ENCODE measurements at regions not wholly inside any gene's neighbourhood (a gene's known extent, or its start where the extent isn't known, plus 50 kb on each side); places are given as distances from the start of the nearest gene placed in this dataset.

GRCh38 chr4:185896817-185897488, 85.0 kb upstream of the SORBS2 start:
- no peak for TF ChIP-seq CTCF (IDR thresholded peaks at IDR 0.05)
- TF ChIP-seq POLR2AphosphoS5 (IDR thresholded peaks at IDR 0.05), result no peak
- TF ChIP-seq POLR2A (IDR thresholded peaks at IDR 0.05), result no peak
- H3K4me3 ChIP-seq, result no peak overlapping the region
- no peak overlapping the region for H3K27ac ChIP-seq
- H3K27me3 ChIP-seq, result no peaks in the 10 kb centered on the region
- intact Hi-C loops (cut with DNase I; ENCODE audit: low total_unique reads), result no loop called here
- no peaks in the 10 kb centered on the region for H3K4me1 ChIP-seq
- H3K9me3 ChIP-seq, result no peaks in the 10 kb centered on the region
- DNase-seq (ENCODE audit: low spot score in 2 of 2), result no peak
- no peaks in the 10 kb centered on the region for H3K36me3 ChIP-seq

GRCh38 chr4:185898413-185898812, 86.4 kb upstream of the SORBS2 start:
- Histone ChIP-seq H3K4me1 (no peaks in the 10 kb centered on the region), H3K36me3 (no peaks in the 10 kb centered on the region), H3K4me3 (no peak overlapping the region), H3K27me3 (no peaks in the 10 kb centered on the region), H3K27ac (no peak overlapping the region), H3K9me3 (no peaks in the 10 kb centered on the region)
- no peak for TF ChIP-seq CTCF (IDR thresholded peaks at IDR 0.05)
- TF ChIP-seq POLR2A (IDR thresholded peaks at IDR 0.05), result no peak
- no peak for TF ChIP-seq POLR2AphosphoS5 (IDR thresholded peaks at IDR 0.05)
- intact Hi-C loops (cut with DNase I; ENCODE audit: low total_unique reads), result no loop called here
- no peak for DNase-seq (ENCODE audit: low spot score in 2 of 2)

- no peak overlapping the region for H3K4me3 ChIP-seq
- no peaks in the 10 kb centered on the region for H3K36me3 ChIP-seq
- no peak for DNase-seq (ENCODE audit: low spot score in 2 of 2)
- no peaks in the 10 kb centered on the region for H3K9me3 ChIP-seq
- H3K27ac ChIP-seq, result no peak overlapping the region
- intact Hi-C loops (cut with DNase I; ENCODE audit: low total_unique reads), result no loop called here
- no peak for TF ChIP-seq POLR2A (IDR thresholded peaks at IDR 0.05)
- no peak for TF ChIP-seq POLR2AphosphoS5 (IDR thresholded peaks at IDR 0.05)
- no peak for TF ChIP-seq CTCF (IDR thresholded peaks at IDR 0.05)
- H3K4me1 ChIP-seq, result no peaks in the 10 kb centered on the region
- H3K27me3 ChIP-seq, result no peaks in the 10 kb centered on the region
Measured at GRCh38 chr4:185899833-185900232, 87.8 kb upstream of the SORBS2 start.

- no peaks in the 10 kb centered on the region for H3K36me3 ChIP-seq
- TF ChIP-seq POLR2A (IDR thresholded peaks at IDR 0.05) (no peak), POLR2AphosphoS5 (IDR thresholded peaks at IDR 0.05) (no peak), CTCF (IDR thresholded peaks at IDR 0.05) (no peak)
- no peaks in the 10 kb centered on the region for H3K9me3 ChIP-seq
- H3K4me1 ChIP-seq, result no peaks in the 10 kb centered on the region
- intact Hi-C loops (cut with DNase I; ENCODE audit: low total_unique reads), result no loop called here
- H3K27me3 ChIP-seq, result no peaks in the 10 kb centered on the region
- no peak overlapping the region for H3K4me3 ChIP-seq
- no peak for DNase-seq (ENCODE audit: low spot score in 2 of 2)
- no peak overlapping the region for H3K27ac ChIP-seq
Measured at GRCh38 chr4:185902654-185903053, 90.7 kb upstream of the SORBS2 start.

- intact Hi-C loops (cut with DNase I; ENCODE audit: low total_unique reads), result no loop called here
Measured at GRCh38 chr4:185903205-185903604, 91.2 kb upstream of the SORBS2 start.

More at GRCh38 chr4:185903205-185903604, 91.2 kb upstream of the SORBS2 start:
- Histone ChIP-seq H3K27me3 (no peaks in the 10 kb centered on the region), H3K27ac (no peak overlapping the region), H3K9me3 (no peaks in the 10 kb centered on the region), H3K36me3 (no peaks in the 10 kb centered on the region), H3K4me3 (no peak overlapping the region), H3K4me1 (no peaks in the 10 kb centered on the region)
- TF ChIP-seq CTCF (IDR thresholded peaks at IDR 0.05) (no peak), POLR2AphosphoS5 (IDR thresholded peaks at IDR 0.05) (no peak)
- no peak for DNase-seq (ENCODE audit: low spot score in 2 of 2)

Measured in breast epithelium (tissue), 4 donors.